H1 (cell line): ENCODE measurements at regions not wholly inside any gene's neighbourhood (a gene's known extent, or its start where the extent isn't known, plus 50 kb on each side); places are given as distances from the start of the nearest gene placed in this dataset.

ENCODE experiments used
- CEBPB ChIP-seq: IDR thresholded peaks from 2 replicates; pipeline ENCODE4 v1.6.1; 2012; ENCODE audit warnings: low read depth, low read length
- CTBP2 ChIP-seq: IDR thresholded peaks from 2 replicates; pipeline ENCODE4 v1.7.0; 2011; ENCODE audit warnings: borderline replicate concordance, mild to moderate bottlenecking, moderate library complexity, mixed read lengths, low read length; ENCODE audit not compliant: insufficient read depth, insufficient read length
- NANOG ChIP-seq: IDR thresholded peaks from 2 replicates; pipeline ENCODE4 v1.6.1; 2011; ENCODE audit warnings: low read length, low read depth, mild to moderate bottlenecking, inconsistent platforms; ENCODE audit not compliant: insufficient read depth, poor library complexity, severe bottlenecking
- POU5F1 ChIP-seq: IDR thresholded peaks from 2 replicates; pipeline ENCODE4 v1.6.1; 2011; ENCODE audit warnings: low read depth, mild to moderate bottlenecking, low read length, moderate library complexity
- RFX5 ChIP-seq: IDR thresholded peaks from 2 replicates; pipeline ENCODE4 v1.6.1; 2011; ENCODE audit warnings: low read depth, low read length, improper control_type of control experiment, borderline replicate concordance
- SP4 ChIP-seq: IDR thresholded peaks from 2 replicates; pipeline ENCODE4 v1.6.1; 2012; ENCODE audit warnings: low read length, inconsistent platforms
- SRF ChIP-seq: IDR thresholded peaks from 2 replicates; pipeline ENCODE4 v1.6.1; 2011; ENCODE audit warnings: mild to moderate bottlenecking, low read depth, low read length, moderate library complexity
- TF ChIP-seq, protein P1 (sequence below): fragments of 300-600 bp; sonication (generic); IDR thresholded peaks from 2 replicates; pipeline ENCODE4 v1.7.1; 2012; ENCODE audit warnings: low read length, moderate library complexity, mild to moderate bottlenecking, inconsistent platforms; ENCODE audit not compliant: insufficient replicate concordance

DNA sequence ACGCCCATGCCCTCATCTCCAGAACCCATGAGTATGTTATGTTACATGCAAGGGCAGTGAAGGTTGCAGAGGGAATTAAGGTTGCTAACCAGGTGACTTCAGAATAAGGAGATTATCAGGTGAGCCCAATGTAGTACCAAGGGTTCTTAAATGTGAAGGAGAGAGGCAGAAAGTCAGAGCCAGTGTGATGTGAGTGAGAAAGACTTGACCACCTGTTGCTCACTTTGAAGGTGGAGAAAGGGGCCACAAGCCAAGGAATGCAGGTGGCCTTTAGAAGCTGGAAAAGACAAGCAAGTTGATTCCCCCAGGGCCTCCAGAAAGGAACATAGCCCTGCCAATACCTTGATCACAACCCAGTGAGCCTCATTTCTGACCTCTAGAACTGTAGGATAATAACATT lies 84.7 kb upstream of the CLDN14 start (continued):
- TF ChIP-seq, protein P1, sequence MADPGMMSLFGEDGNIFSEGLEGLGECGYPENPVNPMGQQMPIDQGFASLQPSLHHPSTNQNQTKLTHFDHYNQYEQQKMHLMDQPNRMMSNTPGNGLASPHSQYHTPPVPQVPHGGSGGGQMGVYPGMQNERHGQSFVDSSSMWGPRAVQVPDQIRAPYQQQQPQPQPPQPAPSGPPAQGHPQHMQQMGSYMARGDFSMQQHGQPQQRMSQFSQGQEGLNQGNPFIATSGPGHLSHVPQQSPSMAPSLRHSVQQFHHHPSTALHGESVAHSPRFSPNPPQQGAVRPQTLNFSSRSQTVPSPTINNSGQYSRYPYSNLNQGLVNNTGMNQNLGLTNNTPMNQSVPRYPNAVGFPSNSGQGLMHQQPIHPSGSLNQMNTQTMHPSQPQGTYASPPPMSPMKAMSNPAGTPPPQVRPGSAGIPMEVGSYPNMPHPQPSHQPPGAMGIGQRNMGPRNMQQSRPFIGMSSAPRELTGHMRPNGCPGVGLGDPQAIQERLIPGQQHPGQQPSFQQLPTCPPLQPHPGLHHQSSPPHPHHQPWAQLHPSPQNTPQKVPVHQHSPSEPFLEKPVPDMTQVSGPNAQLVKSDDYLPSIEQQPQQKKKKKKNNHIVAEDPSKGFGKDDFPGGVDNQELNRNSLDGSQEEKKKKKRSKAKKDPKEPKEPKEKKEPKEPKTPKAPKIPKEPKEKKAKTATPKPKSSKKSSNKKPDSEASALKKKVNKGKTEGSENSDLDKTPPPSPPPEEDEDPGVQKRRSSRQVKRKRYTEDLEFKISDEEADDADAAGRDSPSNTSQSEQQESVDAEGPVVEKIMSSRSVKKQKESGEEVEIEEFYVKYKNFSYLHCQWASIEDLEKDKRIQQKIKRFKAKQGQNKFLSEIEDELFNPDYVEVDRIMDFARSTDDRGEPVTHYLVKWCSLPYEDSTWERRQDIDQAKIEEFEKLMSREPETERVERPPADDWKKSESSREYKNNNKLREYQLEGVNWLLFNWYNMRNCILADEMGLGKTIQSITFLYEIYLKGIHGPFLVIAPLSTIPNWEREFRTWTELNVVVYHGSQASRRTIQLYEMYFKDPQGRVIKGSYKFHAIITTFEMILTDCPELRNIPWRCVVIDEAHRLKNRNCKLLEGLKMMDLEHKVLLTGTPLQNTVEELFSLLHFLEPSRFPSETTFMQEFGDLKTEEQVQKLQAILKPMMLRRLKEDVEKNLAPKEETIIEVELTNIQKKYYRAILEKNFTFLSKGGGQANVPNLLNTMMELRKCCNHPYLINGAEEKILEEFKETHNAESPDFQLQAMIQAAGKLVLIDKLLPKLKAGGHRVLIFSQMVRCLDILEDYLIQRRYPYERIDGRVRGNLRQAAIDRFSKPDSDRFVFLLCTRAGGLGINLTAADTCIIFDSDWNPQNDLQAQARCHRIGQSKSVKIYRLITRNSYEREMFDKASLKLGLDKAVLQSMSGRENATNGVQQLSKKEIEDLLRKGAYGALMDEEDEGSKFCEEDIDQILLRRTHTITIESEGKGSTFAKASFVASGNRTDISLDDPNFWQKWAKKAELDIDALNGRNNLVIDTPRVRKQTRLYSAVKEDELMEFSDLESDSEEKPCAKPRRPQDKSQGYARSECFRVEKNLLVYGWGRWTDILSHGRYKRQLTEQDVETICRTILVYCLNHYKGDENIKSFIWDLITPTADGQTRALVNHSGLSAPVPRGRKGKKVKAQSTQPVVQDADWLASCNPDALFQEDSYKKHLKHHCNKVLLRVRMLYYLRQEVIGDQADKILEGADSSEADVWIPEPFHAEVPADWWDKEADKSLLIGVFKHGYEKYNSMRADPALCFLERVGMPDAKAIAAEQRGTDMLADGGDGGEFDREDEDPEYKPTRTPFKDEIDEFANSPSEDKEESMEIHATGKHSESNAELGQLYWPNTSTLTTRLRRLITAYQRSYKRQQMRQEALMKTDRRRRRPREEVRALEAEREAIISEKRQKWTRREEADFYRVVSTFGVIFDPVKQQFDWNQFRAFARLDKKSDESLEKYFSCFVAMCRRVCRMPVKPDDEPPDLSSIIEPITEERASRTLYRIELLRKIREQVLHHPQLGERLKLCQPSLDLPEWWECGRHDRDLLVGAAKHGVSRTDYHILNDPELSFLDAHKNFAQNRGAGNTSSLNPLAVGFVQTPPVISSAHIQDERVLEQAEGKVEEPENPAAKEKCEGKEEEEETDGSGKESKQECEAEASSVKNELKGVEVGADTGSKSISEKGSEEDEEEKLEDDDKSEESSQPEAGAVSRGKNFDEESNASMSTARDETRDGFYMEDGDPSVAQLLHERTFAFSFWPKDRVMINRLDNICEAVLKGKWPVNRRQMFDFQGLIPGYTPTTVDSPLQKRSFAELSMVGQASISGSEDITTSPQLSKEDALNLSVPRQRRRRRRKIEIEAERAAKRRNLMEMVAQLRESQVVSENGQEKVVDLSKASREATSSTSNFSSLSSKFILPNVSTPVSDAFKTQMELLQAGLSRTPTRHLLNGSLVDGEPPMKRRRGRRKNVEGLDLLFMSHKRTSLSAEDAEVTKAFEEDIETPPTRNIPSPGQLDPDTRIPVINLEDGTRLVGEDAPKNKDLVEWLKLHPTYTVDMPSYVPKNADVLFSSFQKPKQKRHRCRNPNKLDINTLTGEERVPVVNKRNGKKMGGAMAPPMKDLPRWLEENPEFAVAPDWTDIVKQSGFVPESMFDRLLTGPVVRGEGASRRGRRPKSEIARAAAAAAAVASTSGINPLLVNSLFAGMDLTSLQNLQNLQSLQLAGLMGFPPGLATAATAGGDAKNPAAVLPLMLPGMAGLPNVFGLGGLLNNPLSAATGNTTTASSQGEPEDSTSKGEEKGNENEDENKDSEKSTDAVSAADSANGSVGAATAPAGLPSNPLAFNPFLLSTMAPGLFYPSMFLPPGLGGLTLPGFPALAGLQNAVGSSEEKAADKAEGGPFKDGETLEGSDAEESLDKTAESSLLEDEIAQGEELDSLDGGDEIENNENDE: no peak
- no peak for TF ChIP-seq CTBP2
- no peak for TF ChIP-seq SP4
- TF ChIP-seq SRF: no peak
- TF ChIP-seq CEBPB: no peak
- TF ChIP-seq POU5F1: no peak
- TF ChIP-seq NANOG: no peak
- no peak for TF ChIP-seq RFX5
